ENCODE measurements at regions not wholly inside any gene's neighbourhood (a gene's known extent, or its start where the extent isn't known, plus 50 kb on each side); places are given as distances from the start of the nearest gene placed in this dataset.

DNA sequence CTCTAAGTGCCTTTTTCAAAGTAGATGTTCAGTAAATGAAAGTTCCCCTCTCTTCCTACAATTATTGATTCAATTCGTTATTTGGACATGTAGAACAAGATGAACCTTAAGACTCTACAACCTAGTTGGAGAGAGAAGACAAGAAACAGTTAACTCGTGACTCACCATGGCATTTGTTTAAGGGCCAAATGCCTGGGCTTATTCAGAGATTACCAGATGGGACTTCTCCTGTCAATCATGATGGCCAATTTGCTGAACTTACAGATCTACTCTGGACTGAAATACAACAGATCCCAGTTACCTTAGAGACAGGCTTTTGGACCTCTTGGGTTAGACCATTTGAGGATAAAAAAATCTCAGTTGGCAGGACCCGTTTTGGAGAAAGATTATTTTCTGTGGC, 93.5 kb downstream of the C1orf94 start:
- ChIA-PET POLR2A (no interaction called here), CTCF (no interaction called here)

DNA sequence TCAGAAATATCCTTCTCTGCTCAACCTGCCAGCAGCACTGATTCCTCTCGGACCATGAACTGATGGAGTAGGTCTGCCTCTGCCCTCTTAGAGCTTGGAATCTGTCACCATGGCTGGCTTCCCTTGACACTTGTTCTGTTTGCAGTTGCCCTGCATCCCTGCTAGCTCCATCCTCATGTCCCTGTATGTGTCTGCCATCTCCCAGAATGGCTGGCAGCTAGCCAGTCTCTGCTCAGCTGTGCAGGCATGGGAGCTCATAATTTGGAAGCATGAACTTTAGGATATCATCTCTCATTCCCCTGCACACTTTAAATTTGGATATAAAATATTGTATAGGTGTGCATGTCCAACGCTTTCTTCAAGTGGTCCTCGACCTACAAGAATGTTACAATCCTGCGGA, 95.4 kb downstream of the C1orf94 start:
- POLR2A ChIA-PET: no interaction called here
- CTCF ChIA-PET: no interaction called here

GRCh38 chr1:34275150-34275549, 98.4 kb downstream of the C1orf94 start:
- ChIA-PET POLR2A (no interaction called here), CTCF (no interaction called here)

- ChIA-PET POLR2A (no interaction called here), CTCF (no interaction called here)
Measured at GRCh38 chr1:34276606-34277005, 99.9 kb downstream of the C1orf94 start.

- ChIA-PET POLR2A (no interaction called here), CTCF (no interaction called here)
Measured at GRCh38 chr1:34277150-34277549, 100.4 kb downstream of the C1orf94 start.

- CTCF ChIA-PET: no interaction called here
- POLR2A ChIA-PET: no interaction called here
Measured at GRCh38 chr1:34278211-34278610, 101.5 kb downstream of the C1orf94 start.

GRCh38 chr1:34279971-34280370, 103.3 kb downstream of the C1orf94 start:
- POLR2A ChIA-PET: no interaction called here
- CTCF ChIA-PET: interaction anchor here (0.6 kb wide), 1 partner anchor 667 kb away, joined by 4 read pairs; no protein-coding TSS in a partner anchor

GRCh38 chr1:34280509-34280908, 103.8 kb downstream of the C1orf94 start:
- CTCF ChIA-PET: interaction anchor here (0.6 kb wide), 1 partner anchor 668 kb away, joined by 4 read pairs; no protein-coding TSS in a partner anchor

DNA sequence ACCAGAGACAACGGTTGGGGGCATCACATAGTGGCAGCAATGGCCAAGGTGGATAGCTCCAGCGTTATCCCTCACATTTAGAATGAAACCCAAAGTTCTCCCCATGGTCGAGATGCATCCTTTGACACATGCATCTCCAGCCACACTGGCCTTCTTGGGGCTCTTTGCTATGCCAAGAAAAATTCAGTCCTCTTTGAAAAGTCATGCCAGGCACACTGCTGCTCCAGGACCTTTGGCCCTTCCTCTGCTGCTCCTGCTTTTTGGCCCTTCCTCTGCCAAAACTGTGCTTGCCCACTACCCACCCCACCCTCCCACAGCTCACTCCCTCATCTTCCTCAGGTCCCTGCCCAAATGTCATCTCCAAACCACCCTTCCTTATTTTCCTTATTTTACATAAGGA, 106.4 kb downstream of the C1orf94 start:
- POLR2A ChIA-PET: no interaction called here

More at GRCh38 chr1:34280509-34280908, 103.8 kb downstream of the C1orf94 start:
- POLR2A ChIA-PET: no interaction called here

GRCh38 chr1:34286511-34286910, 109.8 kb downstream of the C1orf94 start:
- ChIA-PET CTCF (no interaction called here), POLR2A (no interaction called here)

More for the DNA sequence above, 106.4 kb downstream of the C1orf94 start:
- CTCF ChIA-PET: no interaction called here

DNA sequence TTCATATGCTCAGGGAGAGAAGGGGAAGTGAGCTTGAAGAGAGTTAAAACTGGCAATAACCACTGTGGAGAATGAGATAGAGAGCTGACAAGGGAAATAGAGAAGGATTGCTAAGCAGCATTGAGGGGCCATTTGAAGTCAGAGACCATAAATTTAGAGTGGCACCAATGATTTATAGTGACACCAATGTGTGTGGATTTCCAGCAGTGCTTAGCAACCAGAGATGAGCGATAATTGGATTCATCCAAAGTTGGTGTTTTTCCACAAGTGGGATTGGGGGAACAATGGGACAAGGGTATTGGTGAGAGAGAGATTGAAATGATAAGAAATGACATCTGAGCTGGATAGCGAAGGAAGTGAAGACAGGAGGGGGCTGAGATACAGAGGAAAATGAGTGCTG, 114.1 kb downstream of the C1orf94 start:
- CTCF ChIA-PET: no interaction called here
- POLR2A ChIA-PET: no interaction called here

DNA sequence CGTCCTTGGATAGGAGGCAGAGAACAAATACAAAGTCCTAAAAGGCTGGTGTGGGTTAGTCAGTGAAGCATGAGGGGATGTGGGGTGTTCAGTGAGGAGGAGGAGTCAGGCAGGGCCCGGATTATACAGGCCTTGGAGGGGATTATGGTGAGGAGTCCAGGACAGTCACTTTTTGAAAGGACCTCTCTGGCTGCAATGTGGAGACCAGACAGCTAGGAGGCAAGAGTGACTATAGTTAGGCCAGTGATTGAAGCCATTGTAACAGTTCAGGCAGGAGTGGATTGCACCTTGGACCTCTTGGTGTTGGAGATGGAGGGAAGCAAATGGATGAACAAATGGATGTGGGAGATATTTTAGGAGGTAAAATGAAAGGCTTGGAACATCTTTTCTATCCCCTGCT, 115.8 kb downstream of the C1orf94 start:
- POLR2A ChIA-PET: no interaction called here
- CTCF ChIA-PET: no interaction called here

GRCh38 chr1:34296059-34296458, 119.4 kb downstream of the C1orf94 start:
- ChIA-PET POLR2A (no interaction called here), CTCF (no interaction called here)

DNA sequence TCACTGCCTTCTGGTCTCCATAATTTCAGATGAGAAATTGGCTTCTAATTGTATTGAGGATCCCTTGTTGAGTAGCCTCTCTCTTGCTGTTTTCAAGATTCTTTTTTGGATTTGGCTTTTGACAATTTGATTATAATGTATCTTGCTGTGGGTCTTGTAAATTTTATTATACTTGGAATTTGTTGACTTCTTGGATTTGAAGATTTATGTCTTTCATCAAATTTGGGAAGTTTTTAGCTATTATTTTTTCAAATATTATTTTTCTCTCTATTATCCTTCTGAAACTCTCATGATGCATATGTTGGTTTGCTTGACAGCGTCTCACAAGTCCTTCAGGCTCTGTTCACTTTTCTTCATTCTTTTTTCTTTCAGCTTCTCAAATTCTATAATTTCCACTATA, 126.1 kb downstream of the C1orf94 start:
- POLR2A ChIA-PET: no interaction called here
- CTCF ChIA-PET: no interaction called here

GRCh38 chr1:34303218-34303617, 126.5 kb downstream of the C1orf94 start:
- ChIA-PET CTCF (no interaction called here), POLR2A (no interaction called here)

DNA sequence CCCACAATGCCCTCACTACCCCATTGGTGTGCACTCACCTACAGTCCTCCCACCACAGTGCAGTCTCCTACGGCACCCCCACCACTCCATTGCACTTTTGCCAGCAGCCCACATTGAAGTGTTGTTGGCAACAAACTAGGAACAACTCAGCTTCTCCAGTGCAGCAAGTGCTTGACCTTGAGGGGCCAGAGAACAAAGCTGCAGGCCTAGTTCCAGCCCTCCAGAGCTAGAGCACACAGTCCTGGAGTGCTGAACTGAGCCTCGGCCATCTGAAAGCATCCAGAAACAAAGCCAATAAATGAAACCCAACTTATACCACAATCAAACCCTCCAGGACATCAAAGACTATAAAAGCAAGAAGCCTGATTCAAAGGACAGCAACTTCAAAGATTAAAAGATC, 129.9 kb downstream of the C1orf94 start:
- POLR2A ChIA-PET: no interaction called here
- CTCF ChIA-PET: no interaction called here

DNA sequence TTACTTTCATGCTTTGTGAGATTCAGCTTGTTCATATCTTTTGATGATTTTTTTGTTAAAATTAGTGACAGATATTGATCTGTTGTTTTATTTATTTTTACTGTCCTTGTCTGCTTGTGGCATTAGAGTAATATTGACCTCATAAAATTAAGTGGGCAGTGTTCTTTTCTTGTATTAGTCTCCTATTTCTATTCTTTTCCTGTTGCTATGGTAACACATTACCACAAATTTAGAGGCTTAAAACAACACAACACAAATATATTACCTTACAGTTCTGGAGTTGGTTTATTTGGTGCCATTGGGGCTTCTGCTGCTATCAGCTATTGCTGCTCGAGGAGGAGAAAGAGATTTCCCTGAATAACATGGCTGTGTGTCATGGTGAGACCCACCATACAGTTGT, 135.7 kb downstream of the C1orf94 start:
- POLR2A ChIA-PET: no interaction called here
- CTCF ChIA-PET: no interaction called here

- ChIA-PET CTCF (no interaction called here), POLR2A (no interaction called here)
Measured at GRCh38 chr1:34315974-34316373, 139.3 kb downstream of the C1orf94 start.

- POLR2A ChIA-PET: no interaction called here
- CTCF ChIA-PET: no interaction called here
Measured at GRCh38 chr1:34316773-34317172, 140.1 kb downstream of the C1orf94 start.

GRCh38 chr1:34319218-34319617, 142.5 kb downstream of the C1orf94 start:
- CTCF ChIA-PET: no interaction called here
- POLR2A ChIA-PET: no interaction called here

DNA sequence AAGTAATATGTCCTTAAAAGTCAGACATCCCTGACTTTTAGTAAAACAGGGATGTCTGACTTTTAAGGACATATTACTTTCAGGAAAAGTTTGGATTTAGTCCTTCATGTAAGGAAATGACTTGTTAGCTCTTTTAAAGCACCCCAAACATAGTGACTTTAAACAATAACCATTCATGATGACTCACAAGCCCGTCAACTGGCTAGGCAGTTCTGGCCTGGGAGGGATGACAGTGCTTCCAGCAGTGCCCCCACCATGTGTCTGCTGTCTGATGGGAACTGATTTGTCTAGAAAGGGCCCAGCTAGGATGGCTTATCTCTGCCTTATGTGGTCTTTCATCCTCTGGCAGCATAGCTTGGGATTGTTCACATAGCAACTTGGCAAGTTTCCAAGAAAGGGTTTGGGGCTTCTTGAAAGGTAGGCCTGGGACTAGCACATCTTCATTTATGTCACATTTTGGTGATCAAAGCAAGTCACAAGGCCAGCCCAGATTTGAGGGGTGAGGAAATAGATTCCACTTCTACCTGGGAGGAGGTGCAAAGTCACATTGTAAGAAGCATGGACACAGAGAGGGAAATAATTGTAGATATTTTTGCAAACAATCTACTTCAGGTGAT, 143.5 kb downstream of the C1orf94 start:
- POLR2A ChIA-PET: no interaction called here
- CTCF ChIA-PET: no interaction called here

GRCh38 chr1:34322969-34323368, 146.3 kb downstream of the C1orf94 start:
- POLR2A ChIA-PET: no interaction called here

More at GRCh38 chr1:34322969-34323368, 146.3 kb downstream of the C1orf94 start:
- CTCF ChIA-PET: no interaction called here

Data from activated CD8-positive, alpha-beta memory T cell treated with anti-CD3 and anti-CD28 coated beads for 36 hours (primary cell).